Adrenal gland (tissue), 5 donors: ENCODE measurements at regions not wholly inside any gene's neighbourhood (a gene's known extent, or its start where the extent isn't known, plus 50 kb on each side); places are given as distances from the start of the nearest gene placed in this dataset.
"Not testable (repeated sequence)": the region's sequence is repeated elsewhere in the genome, so short reads cannot be mapped to it uniquely, and the experiment has no call there.

Experiments
- POLR2A ChIP-seq, 2 donors: fragments of 450-650 bp; IDR thresholded peaks; one replicate each; pipeline ENCODE4 v1.6.1; 2017; ENCODE audit warnings: antibody characterized with exemption in 2 of 2, mild to moderate bottlenecking in 2 of 2, moderate library complexity in 1 of 2
- TF ChIP-seq, protein P1 (sequence below), 6 experiments: fragments of 450-650 bp in 4 of 6; fragments of 200-600 bp in 2 of 6; sonication (generic) in 1 of 6; IDR thresholded peaks; 1 replicate in 5 of 6; 2 replicates in 1 of 6; pipeline versions ENCODE4 v1.5.1 to v1.8.0; 2016 to 2021; ENCODE audit warnings: antibody characterized with exemption in 6 of 6, mild to moderate bottlenecking in 2 of 6, moderate library complexity in 1 of 6
- donor health status: DM: no; HTN: no; CAD: no.

DNA sequence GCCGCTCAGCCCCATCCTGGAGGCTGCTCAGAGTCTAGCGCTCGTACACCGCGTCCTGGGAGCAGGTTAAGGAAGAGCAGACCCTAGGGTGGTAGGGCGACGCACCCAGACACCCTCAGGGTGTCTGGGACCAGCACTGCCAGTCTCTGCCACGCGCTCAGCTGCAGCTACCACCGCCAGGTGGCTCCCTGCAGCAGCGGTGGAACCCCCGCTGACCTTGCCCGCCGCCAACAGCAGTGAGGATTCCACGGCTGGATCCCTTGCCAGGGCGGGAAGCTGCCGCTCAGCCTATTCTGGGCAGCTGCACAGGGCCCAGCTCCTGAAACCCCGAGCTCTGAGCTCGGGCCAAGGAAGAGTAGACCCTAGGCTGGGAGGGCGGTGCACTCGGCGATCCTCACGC, 83.6 kb downstream of the POTEC start:
- TF ChIP-seq, protein P1, sequence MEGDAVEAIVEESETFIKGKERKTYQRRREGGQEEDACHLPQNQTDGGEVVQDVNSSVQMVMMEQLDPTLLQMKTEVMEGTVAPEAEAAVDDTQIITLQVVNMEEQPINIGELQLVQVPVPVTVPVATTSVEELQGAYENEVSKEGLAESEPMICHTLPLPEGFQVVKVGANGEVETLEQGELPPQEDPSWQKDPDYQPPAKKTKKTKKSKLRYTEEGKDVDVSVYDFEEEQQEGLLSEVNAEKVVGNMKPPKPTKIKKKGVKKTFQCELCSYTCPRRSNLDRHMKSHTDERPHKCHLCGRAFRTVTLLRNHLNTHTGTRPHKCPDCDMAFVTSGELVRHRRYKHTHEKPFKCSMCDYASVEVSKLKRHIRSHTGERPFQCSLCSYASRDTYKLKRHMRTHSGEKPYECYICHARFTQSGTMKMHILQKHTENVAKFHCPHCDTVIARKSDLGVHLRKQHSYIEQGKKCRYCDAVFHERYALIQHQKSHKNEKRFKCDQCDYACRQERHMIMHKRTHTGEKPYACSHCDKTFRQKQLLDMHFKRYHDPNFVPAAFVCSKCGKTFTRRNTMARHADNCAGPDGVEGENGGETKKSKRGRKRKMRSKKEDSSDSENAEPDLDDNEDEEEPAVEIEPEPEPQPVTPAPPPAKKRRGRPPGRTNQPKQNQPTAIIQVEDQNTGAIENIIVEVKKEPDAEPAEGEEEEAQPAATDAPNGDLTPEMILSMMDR (IDR thresholded peaks at IDR 0.05), result not testable (repeated sequence)
- not testable (repeated sequence) for TF ChIP-seq POLR2A (IDR thresholded peaks at IDR 0.05)
